ENCODE measurements at regions not wholly inside any gene's neighbourhood (a gene's known extent, or its start where the extent isn't known, plus 50 kb on each side); places are given as distances from the start of the nearest gene placed in this dataset.

GRCh38 chr6:4506792-4507191 is 269.4 kb upstream of the CDYL start:
- no peak for TF ChIP-seq CTCF (IDR thresholded peaks at IDR 0.05; ENCODE audit: low read depth, low read length)
- TF ChIP-seq EZH2phosphoT487 (IDR thresholded peaks at IDR 0.05; ENCODE audit: low read depth): no peak
